MCF 10A (cell line): ENCODE measurements at regions not wholly inside any gene's neighbourhood (a gene's known extent, or its start where the extent isn't known, plus 50 kb on each side); places are given as distances from the start of the nearest gene placed in this dataset.

ENCODE experiments used
- BruUV-seq: library from RNA; stranded (reverse); fragments of 400-500 nt; replicated peaks from 2 replicates; lab custom pipeline; 2021; lab: Mats Ljungman, UMichigan
- CTCF ChIA-PET: fragments of 300-600 bp; sonication (Branson Sonifier 250); formaldehyde crosslinking; extraction: SDS; loops from one replicate; lab custom pipeline; 2021; ENCODE audit warnings: antibody characterized with exemption, inconsistent platforms; lab: Yijun Ruan, JAX
- POLR2A ChIA-PET: fragments of 300-600, 350-650 bp; sonication (Branson Sonifier 250); formaldehyde crosslinking; extraction: SDS; loops from one replicate; lab custom pipeline; 2020; ENCODE audit warnings: antibody characterized with exemption, inconsistent platforms; lab: Yijun Ruan, JAX
- DNase-seq: peaks from one replicate; pipeline ENCODE4 v3.0.0-alpha.2; 2018; ENCODE audit not compliant: unreplicated experiment
- H3K27ac Mint-ChIP-seq: one replicate; pipeline ENCODE4 v1.8.0; 2022; ENCODE audit warnings: mild to moderate bottlenecking, low read depth, mixed read lengths; ENCODE audit not compliant: unreplicated experiment
- H3K27me3 Mint-ChIP-seq: one replicate; pipeline ENCODE4 v1.8.0; 2022; ENCODE audit warnings: mixed read lengths; ENCODE audit not compliant: insufficient read depth, unreplicated experiment
- H3K36me3 Mint-ChIP-seq: one replicate; pipeline ENCODE4 v1.8.0; 2022; ENCODE audit warnings: mild to moderate bottlenecking, moderate library complexity, mixed read lengths; ENCODE audit not compliant: insufficient read depth, unreplicated experiment
- H3K4me1 Mint-ChIP-seq: one replicate; pipeline ENCODE4 v1.8.0; 2022; ENCODE audit warnings: mixed read lengths; ENCODE audit not compliant: insufficient read depth, unreplicated experiment
- H3K4me3 Mint-ChIP-seq: one replicate; pipeline ENCODE4 v1.8.0; 2022; ENCODE audit warnings: mild to moderate bottlenecking, moderate library complexity, mixed read lengths; ENCODE audit not compliant: unreplicated experiment
- H3K9me3 Mint-ChIP-seq: one replicate; pipeline ENCODE4 v1.8.0; 2022; ENCODE audit warnings: mixed read lengths; ENCODE audit not compliant: unreplicated experiment
- CTCF ChIP-seq: fragments of 200-600 bp; IDR thresholded peaks from one replicate; pipeline ENCODE4 v1.8.0; 2022; ENCODE audit warnings: antibody characterized with exemption, mild to moderate bottlenecking; ENCODE audit not compliant: unreplicated experiment
- intact Hi-C: fragments of 100-400 bp; cut with micrococcal nuclease; formaldehyde crosslinking; loops from 2 replicates; pipeline ENCODE4 v1.14.1; 2022

- BruUV-seq = no TSS peak
- TF ChIP-seq CTCF = no peak
- no peak for DNase-seq
- Mint-ChIP-seq H3K27me3 (peaks cover 65% of the 10 kb centered on the region), H3K4me1 (no peaks in the 10 kb centered on the region), H3K4me3 (no peak overlapping the region), H3K36me3 (no peaks in the 10 kb centered on the region), H3K27ac (no peak overlapping the region), H3K9me3 (no peaks in the 10 kb centered on the region)
- POLR2A ChIA-PET = no interaction called here
- intact Hi-C loops = no loop called here
- CTCF ChIA-PET = no interaction called here
Measured at GRCh38 chr3:181250714-181251113, 261.2 kb upstream of the DNAJC19 start.

- no TSS peak for BruUV-seq
- CTCF ChIA-PET = no interaction called here
- H3K36me3 Mint-ChIP-seq = no peaks in the 10 kb centered on the region
Measured at GRCh38 chr3:181239441-181239840, 249.9 kb upstream of the DNAJC19 start.

GRCh38 chr3:181230258-181230657 lies 240.7 kb upstream of the DNAJC19 start:
- peaks cover 5% of the 10 kb centered on the region for H3K36me3 Mint-ChIP-seq
- ChIA-PET CTCF (interaction anchor here (0.6 to 0.8 kb wide), 2 partner anchors 19 to 471 kb away, joined by 3 read pairs; no protein-coding TSS in a partner anchor), POLR2A (no interaction called here)
- peaks cover 27% of the 10 kb centered on the region for H3K27me3 Mint-ChIP-seq
- no TSS peak for BruUV-seq
- no peak overlapping the region for H3K27ac Mint-ChIP-seq
- no peaks in the 10 kb centered on the region for H3K4me1 Mint-ChIP-seq
- TF ChIP-seq CTCF = no peak
- intact Hi-C loops = no loop called here
- DNase-seq = no peak
- peaks cover 8% of the 10 kb centered on the region for H3K9me3 Mint-ChIP-seq
- H3K4me3 Mint-ChIP-seq = no peak overlapping the region

More at GRCh38 chr3:181239441-181239840, 249.9 kb upstream of the DNAJC19 start:
- Mint-ChIP-seq H3K4me3 (no peak overlapping the region), H3K9me3 (no peaks in the 10 kb centered on the region), H3K27me3 (peaks cover 12% of the 10 kb centered on the region), H3K4me1 (no peaks in the 10 kb centered on the region), H3K27ac (no peak overlapping the region)
- no peak for DNase-seq
- POLR2A ChIA-PET = interaction anchor here (0.7 kb wide), 1 partner anchor 329 kb away, joined by 3 read pairs; no protein-coding TSS in a partner anchor
- intact Hi-C loops = no loop called here
- TF ChIP-seq CTCF = no peak

GRCh38 chr3:181213347-181213746 lies 223.8 kb upstream of the DNAJC19 start:
- no peak for DNase-seq
- CTCF ChIA-PET = interaction anchor here (0.5 kb wide), 1 partner anchor 957 kb away, joined by 3 read pairs; no protein-coding TSS in a partner anchor
- no TSS peak for BruUV-seq
- no peak for TF ChIP-seq CTCF
- H3K9me3 Mint-ChIP-seq = no peaks in the 10 kb centered on the region
- H3K4me1 Mint-ChIP-seq = no peaks in the 10 kb centered on the region
- intact Hi-C loops = loop anchor here (5.0 to 10.0 kb wide), 3 partner anchors 111 to 1044 kb away; no protein-coding TSS in a partner anchor
- no peak overlapping the region for H3K27ac Mint-ChIP-seq
- POLR2A ChIA-PET = no interaction called here
- H3K4me3 Mint-ChIP-seq = no peak overlapping the region
- no peaks in the 10 kb centered on the region for H3K27me3 Mint-ChIP-seq
- no peaks in the 10 kb centered on the region for H3K36me3 Mint-ChIP-seq
